Left kidney (tissue), 1 donor: ENCODE measurements at regions not wholly inside any gene's neighbourhood (a gene's known extent, or its start where the extent isn't known, plus 50 kb on each side); places are given as distances from the start of the nearest gene placed in this dataset.

Source experiments
- DNase-seq: peaks from one replicate; pipeline ENCODE4 v3.0.0-alpha.2; 2013

GRCh38 chr18:67964462-67964861 lies 447.9 kb upstream of the DSEL start:
- DNase-seq: no peak

DNA sequence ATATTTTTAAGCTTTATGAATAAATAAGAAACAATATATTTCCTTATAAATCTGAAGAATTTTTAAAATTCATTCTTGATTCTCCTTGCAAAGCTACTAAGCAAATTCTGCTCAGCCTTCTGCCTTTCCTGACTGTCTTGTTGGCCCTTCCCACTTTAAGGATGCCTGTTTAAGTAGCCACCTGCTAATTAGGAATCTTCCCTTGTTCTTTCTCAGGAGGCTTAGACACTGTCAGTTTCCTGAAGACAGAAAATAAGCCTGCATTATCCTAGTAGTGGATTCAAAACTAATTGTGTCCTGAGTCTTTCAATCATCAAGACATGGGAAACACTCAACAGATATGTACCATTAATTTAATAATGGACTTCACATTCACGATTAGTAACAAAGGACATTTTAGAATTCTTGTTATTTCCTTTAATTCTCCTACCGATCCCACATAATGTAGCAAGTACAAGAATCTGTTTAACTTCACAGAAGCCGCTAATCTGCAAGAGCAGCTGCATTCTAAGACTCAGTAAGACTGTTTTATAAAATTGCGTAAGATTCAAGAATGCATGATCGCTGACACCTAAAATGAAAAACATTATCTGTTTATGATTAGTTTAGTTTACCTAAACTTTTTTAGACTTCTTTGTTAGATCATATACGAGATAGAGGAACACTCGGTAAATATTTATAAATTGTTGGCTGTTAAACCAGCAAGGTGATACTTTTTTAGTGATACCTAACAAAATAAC lies 445.4 kb upstream of the DSEL start:
- DNase-seq: no peak

- DNase-seq: no peak
Measured at GRCh38 chr18:67957684-67958083, 441.2 kb upstream of the DSEL start.

DNA sequence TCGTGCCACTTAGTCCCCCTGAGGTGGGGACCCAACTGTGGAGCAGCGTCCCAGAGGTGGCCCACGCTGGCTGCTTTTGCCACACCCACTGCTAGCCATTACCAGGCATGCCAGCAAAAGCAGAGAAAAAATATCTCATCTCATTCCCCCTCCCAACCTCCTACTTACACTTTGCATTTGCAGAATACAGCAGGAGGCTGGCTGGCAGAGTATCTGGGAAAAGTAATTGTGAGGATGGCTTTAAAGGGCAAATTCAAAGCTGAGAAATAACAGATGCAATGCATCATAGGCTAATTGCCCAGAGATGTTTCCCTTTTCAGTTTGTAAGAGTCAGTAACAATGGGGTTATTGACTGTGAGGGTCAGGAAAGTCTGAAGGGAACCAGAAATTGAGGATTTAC lies 438.1 kb upstream of the DSEL start:
- DNase-seq: no peak

DNA sequence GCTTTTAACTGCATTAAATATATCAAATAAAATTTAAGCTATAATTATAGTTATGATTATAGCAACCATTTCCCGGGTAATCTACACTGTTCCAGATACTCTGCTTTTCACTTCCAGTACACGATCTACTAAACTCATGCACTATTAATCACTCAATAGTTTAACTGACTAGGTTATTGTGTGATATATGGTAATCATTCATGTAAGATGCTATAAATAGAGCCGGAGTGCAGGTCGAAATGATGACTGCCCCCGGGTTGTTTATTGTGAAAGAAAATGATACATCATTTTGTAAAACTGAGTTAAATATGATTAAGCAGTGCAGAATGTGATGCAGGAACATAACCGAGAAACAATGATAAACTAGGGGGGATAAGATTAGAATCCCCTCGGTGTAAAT lies 434.6 kb upstream of the DSEL start:
- DNase-seq: no peak

DNA sequence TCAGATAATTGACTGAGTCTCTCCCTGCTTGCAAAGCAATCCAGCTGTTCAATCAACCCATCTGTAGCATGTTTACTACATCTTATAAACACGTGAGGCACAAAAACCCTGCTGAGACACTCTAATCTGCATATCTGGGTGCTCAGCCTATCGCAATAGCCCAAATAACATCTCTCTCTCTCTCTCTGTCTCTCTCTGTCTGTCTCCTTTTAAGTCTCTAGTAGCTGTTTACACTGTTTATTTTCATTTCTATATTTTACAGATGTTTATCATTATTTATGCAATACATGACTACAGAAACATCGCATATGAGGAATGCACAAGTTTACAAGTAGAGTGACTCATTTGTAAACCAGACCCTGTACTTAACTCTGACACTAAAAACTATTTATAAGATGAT lies 422.1 kb upstream of the DSEL start:
- DNase-seq: no peak

DNA sequence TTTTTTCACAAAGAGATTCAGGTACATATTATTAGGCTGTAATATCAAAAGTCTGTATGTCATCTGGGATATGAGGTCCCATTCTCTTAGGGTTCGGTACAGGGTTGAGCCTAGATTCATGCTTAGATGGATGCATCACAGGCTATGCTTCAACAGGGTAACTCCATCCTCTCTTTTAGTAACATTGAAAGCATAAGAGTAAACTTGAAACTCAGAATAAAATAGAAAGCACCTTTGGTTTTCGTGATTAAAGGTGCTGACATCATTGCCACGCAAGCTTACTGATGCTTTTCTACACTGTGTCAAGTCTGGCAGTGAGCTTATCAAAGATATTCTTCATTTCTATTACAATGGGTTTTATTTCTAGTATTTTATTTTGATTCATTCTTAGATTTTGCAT lies 419.1 kb upstream of the DSEL start:
- DNase-seq: no peak

GRCh38 chr18:67933271-67933670 lies 416.8 kb upstream of the DSEL start:
- DNase-seq: no peak

GRCh38 chr18:67932271-67932670 lies 415.8 kb upstream of the DSEL start:
- no peak for DNase-seq

DNA sequence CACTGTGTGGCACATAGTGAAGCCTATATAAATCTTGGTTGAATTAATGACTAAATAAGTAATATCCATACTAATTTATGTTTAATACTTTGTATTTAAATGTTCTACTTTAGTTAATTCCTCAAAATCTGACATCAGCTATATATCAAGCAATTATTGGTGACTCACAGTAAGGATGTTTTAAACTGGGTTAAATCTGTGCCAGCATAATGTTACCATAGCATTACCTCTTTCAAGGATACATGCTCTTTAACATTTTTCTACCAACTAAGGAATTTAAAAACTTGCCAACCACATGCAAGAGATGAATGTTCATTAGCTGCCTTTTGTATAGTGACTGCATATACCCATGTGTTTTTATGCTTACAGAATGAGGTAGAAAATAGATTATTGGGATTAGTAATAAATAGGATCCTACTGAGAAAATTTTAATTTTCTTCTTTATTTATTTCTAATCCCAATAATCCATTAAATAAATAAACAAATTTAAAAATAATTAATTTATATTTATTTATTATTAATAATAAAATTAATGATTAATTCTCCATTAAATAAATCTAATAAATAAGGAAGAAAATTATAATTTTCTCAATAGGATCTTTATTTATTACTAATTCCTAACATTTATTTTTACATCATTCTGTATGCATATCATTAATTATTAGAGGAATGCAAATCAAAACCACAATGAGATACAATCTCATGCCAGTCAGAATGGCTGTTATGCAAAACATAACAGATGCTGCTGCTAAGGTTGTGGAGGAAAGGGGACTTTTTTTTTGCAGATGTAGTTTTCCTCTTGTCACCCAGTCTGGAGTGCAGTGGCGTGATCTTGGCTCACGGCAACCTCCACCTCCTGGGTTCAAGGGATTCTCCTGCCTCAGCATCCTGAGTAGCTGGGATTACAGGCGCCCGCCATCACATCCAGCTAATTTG lies 410.7 kb upstream of the DSEL start:
- no peak for DNase-seq

DNA sequence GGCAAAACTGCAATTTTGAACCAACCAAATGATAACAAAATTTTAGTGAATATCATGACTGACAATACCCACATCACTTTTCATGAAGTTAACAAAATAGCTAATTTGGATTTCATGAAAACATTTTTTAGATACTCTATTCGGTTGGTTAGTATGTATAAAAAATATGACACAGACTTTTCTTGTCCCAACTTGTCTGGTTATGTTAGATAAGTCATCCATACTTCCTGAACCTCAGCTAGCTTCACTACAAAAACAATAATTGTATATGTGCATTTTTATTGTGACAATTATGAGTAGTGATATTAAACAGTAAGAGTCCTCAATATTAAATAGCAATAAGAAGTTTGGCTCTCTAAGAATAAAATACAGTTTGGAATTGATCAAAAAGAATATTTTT lies 408.1 kb upstream of the DSEL start:
- DNase-seq: no peak

- no peak for DNase-seq
Measured at GRCh38 chr18:67919316-67919715, 402.8 kb upstream of the DSEL start.

- no peak for DNase-seq
Measured at GRCh38 chr18:67916097-67916496, 399.6 kb upstream of the DSEL start.

- no peak for DNase-seq
Measured at GRCh38 chr18:67913040-67913439, 396.5 kb upstream of the DSEL start.

GRCh38 chr18:67901573-67901972 lies 385.1 kb upstream of the DSEL start:
- no peak for DNase-seq

DNA sequence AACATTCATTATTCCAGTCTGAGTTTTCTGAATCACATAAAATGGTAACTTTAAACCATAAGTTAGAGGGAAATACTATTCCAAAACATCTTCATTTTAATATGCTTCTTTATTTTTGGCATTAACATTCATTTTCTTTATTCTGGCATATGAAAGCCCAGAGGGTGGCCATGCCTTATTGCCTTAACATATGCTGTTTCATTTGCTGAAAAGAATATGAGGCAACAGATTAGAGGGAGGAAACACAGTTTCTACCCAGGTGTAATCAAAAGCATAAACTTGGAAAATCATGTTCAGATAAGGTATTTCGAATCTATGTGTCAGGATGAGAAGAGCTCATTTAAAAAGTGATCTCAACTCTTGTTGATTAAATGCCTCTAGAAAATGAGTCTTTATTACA lies 379.9 kb upstream of the DSEL start:
- no peak for DNase-seq

DNA sequence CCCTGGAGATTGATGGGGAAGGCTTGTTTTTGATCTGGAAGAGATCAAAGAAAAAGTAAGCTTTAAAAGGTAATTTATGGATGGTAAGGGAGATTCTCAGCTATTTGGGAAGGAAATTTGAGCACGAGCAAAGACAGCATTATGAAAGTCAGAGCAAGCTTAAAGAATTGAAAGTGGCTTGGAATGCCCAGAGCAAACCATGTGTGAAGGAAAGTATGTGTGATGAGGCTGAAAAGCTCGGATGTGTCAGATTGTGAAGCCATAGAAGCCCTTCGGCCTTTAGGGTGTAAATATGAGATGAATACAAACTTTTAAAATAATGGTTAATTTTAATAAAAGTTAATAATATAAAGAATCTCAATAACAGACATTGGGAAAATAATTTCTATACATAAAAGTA lies 377.4 kb upstream of the DSEL start:
- DNase-seq: peak; percentile 3

- no peak for DNase-seq
Measured at GRCh38 chr18:67876871-67877270, 360.4 kb upstream of the DSEL start.

GRCh38 chr18:67875944-67876343 lies 359.4 kb upstream of the DSEL start:
- no peak for DNase-seq

GRCh38 chr18:67875060-67875459 lies 358.5 kb upstream of the DSEL start:
- no peak for DNase-seq

- no peak for DNase-seq
Measured at GRCh38 chr18:67865400-67865799, 348.9 kb upstream of the DSEL start.

DNA sequence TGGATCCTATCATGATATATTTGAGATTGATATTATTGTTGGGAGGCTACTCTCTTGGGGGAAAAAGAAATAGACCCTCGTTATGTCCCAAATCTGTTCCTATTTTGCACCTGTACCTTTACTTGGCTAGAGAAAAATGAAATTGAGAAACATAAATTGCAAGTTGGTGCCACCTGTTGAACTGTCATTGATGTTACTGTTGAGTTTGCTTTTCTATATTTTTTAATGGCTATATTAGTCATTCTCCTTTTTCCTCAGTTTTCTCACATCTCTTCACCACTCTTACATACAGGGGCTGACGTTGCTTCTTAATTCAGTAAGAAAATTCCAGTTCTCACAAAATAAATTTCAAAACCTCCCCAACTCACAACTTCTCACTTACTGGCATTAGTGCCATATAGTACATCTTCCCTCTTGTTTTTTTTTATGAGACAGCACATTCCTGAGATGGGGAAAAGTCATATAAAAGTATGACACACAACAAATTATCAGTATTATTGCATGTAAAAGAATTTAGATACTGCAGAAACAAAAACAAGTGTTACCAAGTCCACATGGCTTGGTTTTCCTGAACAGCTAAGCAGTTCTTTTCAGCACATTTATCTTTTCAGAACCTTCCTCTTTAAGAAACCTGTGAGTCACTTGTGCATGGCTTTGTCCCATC lies 348.3 kb upstream of the DSEL start:
- no peak for DNase-seq

DNA sequence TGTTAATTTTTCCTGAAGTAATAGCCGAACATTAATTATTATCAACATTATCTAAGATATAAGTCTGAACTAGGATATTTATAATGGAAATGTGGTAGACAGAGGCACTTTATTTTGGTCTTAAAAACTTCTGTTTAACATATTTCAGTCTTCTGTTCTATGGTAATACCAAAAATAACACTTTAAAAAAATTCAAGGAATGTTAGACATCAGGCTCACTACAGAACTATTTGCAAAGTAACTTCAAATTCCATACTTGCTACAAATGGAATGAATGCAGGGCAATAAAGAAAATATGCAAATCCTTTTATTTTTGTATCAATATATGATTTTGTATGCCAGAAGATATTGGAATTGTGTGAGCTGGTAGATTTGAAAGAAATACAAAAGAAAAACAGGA lies 345.5 kb upstream of the DSEL start:
- no peak for DNase-seq
